Ascending aorta (tissue), 2 donors: ENCODE measurements at regions not wholly inside any gene's neighbourhood (a gene's known extent, or its start where the extent isn't known, plus 50 kb on each side); places are given as distances from the start of the nearest gene placed in this dataset.

ENCODE experiments used
- DNase-seq, 2 donors: peaks; one replicate each; pipeline ENCODE4 v3.0.0-alpha.2; 2019; ENCODE audit warnings: low spot score in 2 of 2
- H3K27ac ChIP-seq, 2 donors: fragments of 200-600 bp; sonication (generic); one replicate each; pipeline ENCODE4 v1.5.1; 2016 to 2017; ENCODE audit warnings: mild to moderate bottlenecking in 1 of 2
- H3K27me3 ChIP-seq: fragments of 200-600 bp; sonication (generic); one replicate; pipeline ENCODE4 v1.5.1; 2017
- H3K36me3 ChIP-seq, 2 donors: fragments of 200-600 bp; sonication (generic); one replicate each; pipeline ENCODE4 v1.5.1; 2016
- H3K4me1 ChIP-seq, 2 donors: fragments of 200-600 bp; sonication (generic); one replicate each; pipeline ENCODE4 v1.5.1; 2016 to 2017; ENCODE audit warnings: mild to moderate bottlenecking in 1 of 2
- H3K4me3 ChIP-seq, 2 donors: fragments of 200-600 bp; sonication (generic); one replicate each; pipeline ENCODE4 v1.5.1; 2016 to 2017; ENCODE audit warnings: mild to moderate bottlenecking in 1 of 2
- H3K9me3 ChIP-seq, 2 donors: fragments of 200-600 bp; sonication (generic); one replicate each; pipeline ENCODE4 v1.5.1; 2016
- intact Hi-C: fragments of 100-400 bp; cut with DNase I; formaldehyde crosslinking; loops from one replicate; pipeline ENCODE4 v1.15.1; 2023
- TF ChIP-seq, protein P1 (sequence below), 3 experiments: fragments of 200-600 bp in 2 of 3; fragments of 450-650 bp in 1 of 3; sonication (generic) in 2 of 3; IDR thresholded peaks; one replicate each; pipeline ENCODE4 v1.5.1; 2016 to 2019; ENCODE audit warnings: antibody characterized with exemption in 3 of 3, mild to moderate bottlenecking in 1 of 3, moderate library complexity in 1 of 3

DNA sequence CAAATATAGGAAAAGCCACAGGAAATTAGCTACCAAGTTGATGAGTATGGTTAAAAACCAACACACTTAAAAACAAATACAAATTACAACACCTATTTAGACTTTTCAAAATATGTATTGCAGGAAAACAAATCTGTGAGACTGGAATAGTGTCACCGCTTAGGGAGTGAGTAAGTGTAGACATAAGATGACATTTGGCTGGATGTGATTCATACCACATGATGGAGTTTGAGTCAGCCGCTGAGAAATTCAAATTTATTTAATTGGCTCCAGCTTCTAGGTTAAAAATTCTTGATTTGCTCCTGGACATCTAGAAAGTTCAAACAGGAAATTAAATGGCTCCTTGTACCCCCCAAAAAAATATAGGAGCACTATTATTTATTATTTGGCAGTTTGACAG is 531.7 kb downstream of the SLITRK1 start:
- intact Hi-C loops = no loop called here
- no peak for DNase-seq
- Histone ChIP-seq H3K4me1 (no peaks in the 10 kb centered on the region), H3K4me3 (no peak overlapping the region), H3K9me3 (no peaks in the 10 kb centered on the region), H3K27me3 (no peaks in the 10 kb centered on the region), H3K36me3 (no peaks in the 10 kb centered on the region), H3K27ac (no peak overlapping the region)
- TF ChIP-seq, protein P1, sequence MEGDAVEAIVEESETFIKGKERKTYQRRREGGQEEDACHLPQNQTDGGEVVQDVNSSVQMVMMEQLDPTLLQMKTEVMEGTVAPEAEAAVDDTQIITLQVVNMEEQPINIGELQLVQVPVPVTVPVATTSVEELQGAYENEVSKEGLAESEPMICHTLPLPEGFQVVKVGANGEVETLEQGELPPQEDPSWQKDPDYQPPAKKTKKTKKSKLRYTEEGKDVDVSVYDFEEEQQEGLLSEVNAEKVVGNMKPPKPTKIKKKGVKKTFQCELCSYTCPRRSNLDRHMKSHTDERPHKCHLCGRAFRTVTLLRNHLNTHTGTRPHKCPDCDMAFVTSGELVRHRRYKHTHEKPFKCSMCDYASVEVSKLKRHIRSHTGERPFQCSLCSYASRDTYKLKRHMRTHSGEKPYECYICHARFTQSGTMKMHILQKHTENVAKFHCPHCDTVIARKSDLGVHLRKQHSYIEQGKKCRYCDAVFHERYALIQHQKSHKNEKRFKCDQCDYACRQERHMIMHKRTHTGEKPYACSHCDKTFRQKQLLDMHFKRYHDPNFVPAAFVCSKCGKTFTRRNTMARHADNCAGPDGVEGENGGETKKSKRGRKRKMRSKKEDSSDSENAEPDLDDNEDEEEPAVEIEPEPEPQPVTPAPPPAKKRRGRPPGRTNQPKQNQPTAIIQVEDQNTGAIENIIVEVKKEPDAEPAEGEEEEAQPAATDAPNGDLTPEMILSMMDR (IDR thresholded peaks at IDR 0.05) = no peak

DNA sequence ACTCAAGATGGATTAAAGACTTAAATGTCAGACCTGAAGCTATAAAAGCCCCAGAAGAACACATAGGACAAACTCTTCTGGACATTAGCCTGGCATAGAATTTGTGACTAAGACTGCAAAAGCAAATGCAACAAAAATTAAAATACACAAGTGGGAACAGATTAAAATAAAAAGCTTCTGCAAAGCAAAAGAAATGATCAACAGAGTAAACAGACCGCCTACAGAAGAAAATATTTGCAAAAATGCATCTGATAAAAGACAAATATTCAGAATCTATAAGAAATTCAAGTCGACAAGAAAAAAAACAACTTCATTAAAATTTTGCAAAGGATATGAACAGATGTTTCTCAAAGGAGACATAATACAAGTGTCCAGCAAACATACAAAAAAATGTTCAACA is 537.8 kb downstream of the SLITRK1 start:
- Histone ChIP-seq H3K27ac (no peak overlapping the region), H3K27me3 (no peaks in the 10 kb centered on the region), H3K4me3 (no peak overlapping the region), H3K4me1 (no peaks in the 10 kb centered on the region), H3K36me3 (no peaks in the 10 kb centered on the region), H3K9me3 (no peaks in the 10 kb centered on the region)
- intact Hi-C loops = no loop called here
- TF ChIP-seq, protein P1 (IDR thresholded peaks at IDR 0.05) = no peak
- DNase-seq = no peak

DNA sequence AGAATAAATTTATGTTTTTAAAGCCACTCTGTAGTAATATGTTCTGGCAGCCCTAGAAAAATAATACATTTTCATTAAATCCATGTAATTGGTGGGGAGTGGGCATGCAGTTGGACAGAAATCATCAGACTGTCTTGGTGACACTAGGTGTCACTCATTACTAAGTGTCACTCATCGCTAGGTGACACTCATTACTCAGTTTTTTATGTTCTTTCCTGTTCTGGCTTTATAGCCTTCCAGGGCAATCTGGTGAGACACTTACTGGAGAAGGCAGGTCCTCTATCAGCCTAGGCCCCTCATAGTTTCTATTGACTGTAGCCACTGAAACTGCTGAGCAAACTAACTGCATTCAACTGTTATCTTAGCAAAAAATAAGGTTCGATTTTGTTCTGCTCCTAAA is 542.1 kb downstream of the SLITRK1 start:
- intact Hi-C loops = no loop called here
- no peaks in the 10 kb centered on the region for H3K27me3 ChIP-seq

DNA sequence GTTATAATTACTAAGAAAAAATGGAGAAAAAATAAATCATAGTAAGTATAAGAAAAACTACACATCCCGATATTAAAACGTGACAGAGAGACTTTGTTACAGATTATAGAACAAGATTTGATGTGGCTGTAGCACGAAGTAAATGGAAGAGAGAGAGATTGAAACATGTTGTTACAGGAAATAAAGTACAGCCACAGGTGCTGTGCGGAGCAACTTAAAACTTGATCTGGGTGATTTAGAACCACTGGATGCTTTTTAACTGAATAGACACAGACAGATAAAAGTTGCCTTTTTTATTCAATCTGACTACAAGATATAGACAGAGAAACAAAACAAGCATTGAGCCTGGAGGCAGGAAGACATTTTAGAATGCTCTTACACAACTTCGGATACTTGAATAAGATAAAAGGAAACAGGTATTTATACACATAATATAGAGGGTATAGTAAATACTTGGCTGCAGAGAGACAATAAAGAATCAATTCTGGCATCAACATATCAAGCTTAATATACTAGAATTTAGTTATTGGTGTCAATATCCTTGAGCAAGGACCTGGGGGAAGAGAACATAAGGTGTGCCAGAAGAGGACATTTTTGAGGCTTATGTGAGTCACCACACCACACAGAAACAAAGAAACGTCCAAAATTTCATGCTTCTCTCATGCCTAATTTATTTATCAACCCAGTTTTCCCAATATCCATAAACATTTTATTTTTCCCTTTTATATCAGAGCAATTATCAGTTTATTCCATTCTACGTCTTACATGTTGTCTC is 548.5 kb downstream of the SLITRK1 start:
- no peak for DNase-seq
- Histone ChIP-seq H3K27ac (no peak overlapping the region), H3K9me3 (no peaks in the 10 kb centered on the region), H3K27me3 (no peaks in the 10 kb centered on the region), H3K4me3 (no peak overlapping the region), H3K4me1 (no peaks in the 10 kb centered on the region), H3K36me3 (no peaks in the 10 kb centered on the region)
- intact Hi-C loops = no loop called here
- TF ChIP-seq, protein P1 (IDR thresholded peaks at IDR 0.05) = no peak

More for the DNA sequence above, 542.1 kb downstream of the SLITRK1 start:
- H3K4me1 ChIP-seq = no peaks in the 10 kb centered on the region
- H3K4me3 ChIP-seq = no peak overlapping the region
- no peak for DNase-seq
- no peaks in the 10 kb centered on the region for H3K36me3 ChIP-seq
- H3K9me3 ChIP-seq = no peaks in the 10 kb centered on the region
- TF ChIP-seq, protein P1 (IDR thresholded peaks at IDR 0.05) = no peak
- H3K27ac ChIP-seq = no peak overlapping the region

DNA sequence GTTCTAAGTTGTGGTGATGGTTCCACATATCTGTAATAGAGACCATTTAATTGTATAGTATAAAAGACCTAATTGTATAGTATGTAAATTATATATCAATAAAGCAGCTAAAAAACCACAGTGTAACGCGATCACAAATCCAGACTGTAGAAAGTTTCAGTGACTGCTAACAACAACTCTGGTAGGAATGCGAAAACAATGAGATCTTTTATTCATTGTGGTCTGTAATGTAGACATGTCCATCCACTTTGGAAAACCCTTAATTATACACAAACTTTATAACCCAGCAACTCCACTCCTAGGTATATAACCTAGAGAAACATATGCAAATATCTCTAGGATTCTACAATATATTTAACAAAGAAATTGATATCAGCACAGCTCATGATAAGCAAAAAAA is 549.5 kb downstream of the SLITRK1 start:
- TF ChIP-seq, protein P1 (IDR thresholded peaks at IDR 0.05) = no peak
- H3K4me3 ChIP-seq = no peak overlapping the region
- no peaks in the 10 kb centered on the region for H3K27me3 ChIP-seq
- no peak overlapping the region for H3K27ac ChIP-seq
- intact Hi-C loops = no loop called here
- no peaks in the 10 kb centered on the region for H3K36me3 ChIP-seq
- H3K9me3 ChIP-seq = no peaks in the 10 kb centered on the region
- H3K4me1 ChIP-seq = no peaks in the 10 kb centered on the region
- DNase-seq = no peak
